ENCODE measurements at regions not wholly inside any gene's neighbourhood (a gene's known extent, or its start where the extent isn't known, plus 50 kb on each side); places are given as distances from the start of the nearest gene placed in this dataset.
A peak's percentile ranks its signal among the peaks of the same experiment; 100 is the strongest.

DNA sequence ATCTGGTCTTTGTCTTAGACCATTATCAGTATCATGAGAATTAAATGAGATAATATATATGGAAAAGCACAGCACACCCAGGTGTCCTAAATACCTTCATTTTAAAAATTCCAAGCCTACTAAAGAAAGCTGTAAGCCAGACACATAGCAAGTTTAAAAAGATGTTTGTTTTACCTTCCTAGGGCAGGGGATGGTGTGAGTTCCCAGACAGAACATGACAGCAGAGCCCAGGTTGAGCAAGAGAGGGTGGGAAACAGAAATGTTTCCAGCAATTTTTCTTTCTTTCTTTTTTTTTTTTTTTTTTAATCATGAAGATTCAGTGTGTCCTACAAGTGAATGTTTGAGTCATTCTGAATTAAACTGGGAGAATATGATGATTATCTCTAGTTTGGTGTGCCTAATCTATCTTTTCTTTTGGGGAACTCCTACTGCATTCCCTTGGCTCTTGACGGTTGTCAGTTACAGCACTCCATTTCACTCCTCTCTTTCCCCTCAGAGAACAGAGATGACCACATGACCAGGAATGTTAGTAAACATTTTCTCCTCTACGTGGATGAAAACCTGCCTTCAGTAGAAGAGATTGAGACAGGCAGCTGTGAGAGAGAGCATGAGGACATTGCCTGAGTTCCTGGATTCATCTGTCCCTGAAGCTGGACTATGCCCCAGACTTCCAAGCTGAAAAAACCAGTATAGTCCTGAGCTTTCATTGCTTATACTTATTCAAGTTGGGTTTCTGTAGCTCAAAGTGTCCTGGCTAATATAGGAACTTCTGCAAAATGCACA, 54.5 kb upstream of the ARL14 start:
- no peaks in the 10 kb centered on the region for H3K27me3 ChIP-seq (ENCODE audit: insufficient read depth, low read length)
- H3K79me2 ChIP-seq (ENCODE audit: control insufficient read depth, insufficient read depth, low read length, unreplicated experiment): no peaks in the 10 kb centered on the region
- no peak overlapping the region for H3K27ac ChIP-seq (ENCODE audit: low read depth, low read length)
- H3K4me3 ChIP-seq (ENCODE audit: low read depth, low read length): no peak overlapping the region
- peaks cover 12% of the 10 kb centered on the region for H3K4me1 ChIP-seq (ENCODE audit: control insufficient read depth, insufficient read depth, low read length, unreplicated experiment)
- H3K36me3 ChIP-seq (ENCODE audit: insufficient read depth, low read length): no peaks in the 10 kb centered on the region
- H2AFZ ChIP-seq (ENCODE audit: low read length, unreplicated experiment): no peak overlapping the region

DNA sequence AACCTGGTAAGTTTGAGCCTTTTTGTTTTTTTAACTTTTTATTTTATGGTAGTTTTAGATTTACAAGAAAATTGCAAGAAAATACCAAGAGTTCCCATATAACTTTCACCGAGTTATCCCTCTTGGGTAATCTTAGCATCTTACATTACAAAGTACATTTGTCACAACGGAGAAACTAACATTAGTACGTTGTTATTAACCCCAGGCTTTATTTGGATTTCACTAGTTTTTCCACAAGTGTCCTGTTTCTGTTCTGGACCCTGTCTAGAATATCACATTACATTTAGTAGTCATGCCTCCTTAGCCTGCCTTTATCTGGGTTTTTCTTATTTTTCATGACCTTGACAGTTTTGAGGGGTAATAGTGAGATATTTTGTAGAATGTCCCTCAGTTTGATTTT, 53.5 kb upstream of the KPNA4 start:
- H3K4me1 ChIP-seq (ENCODE audit: control insufficient read depth, insufficient read depth, low read length, unreplicated experiment): peaks cover 26% of the 10 kb centered on the region
- H3K27me3 ChIP-seq (ENCODE audit: insufficient read depth, low read length): 0 out of 2 replicates have a peak, but pooled peaks cover 1% of the 10 kb centered on the region
- no peaks in the 10 kb centered on the region for H3K36me3 ChIP-seq (ENCODE audit: insufficient read depth, low read length)
- H2AFZ ChIP-seq (ENCODE audit: low read length, unreplicated experiment): no peak overlapping the region
- H3K27ac ChIP-seq (ENCODE audit: low read depth, low read length): no peak overlapping the region
- no peaks in the 10 kb centered on the region for H3K79me2 ChIP-seq (ENCODE audit: control insufficient read depth, insufficient read depth, low read length, unreplicated experiment)
- H3K4me3 ChIP-seq (ENCODE audit: low read depth, low read length): no peak overlapping the region

DNA sequence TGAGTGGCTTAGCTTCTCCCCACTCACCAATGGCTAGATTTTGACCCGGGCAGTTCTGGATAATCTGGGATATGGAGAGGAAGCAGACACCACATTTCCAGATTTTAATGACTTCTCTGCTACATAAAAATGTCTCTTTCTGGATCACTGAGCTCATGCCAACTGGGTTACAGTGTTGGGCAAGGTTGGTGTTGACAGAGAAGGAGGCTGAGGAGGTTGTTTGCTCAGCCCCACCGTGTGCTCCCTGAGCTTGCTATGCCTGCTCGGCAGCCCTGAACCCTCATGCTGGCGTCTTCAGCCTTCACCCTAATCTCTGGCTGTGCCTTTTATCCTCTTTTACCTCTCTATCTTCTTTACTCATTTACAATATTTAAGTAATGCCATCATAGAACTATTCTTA, 53.0 kb upstream of the KPNA4 start:
- peaks cover 26% of the 10 kb centered on the region for H3K4me1 ChIP-seq (ENCODE audit: control insufficient read depth, insufficient read depth, low read length, unreplicated experiment)
- no peak overlapping the region for H2AFZ ChIP-seq (ENCODE audit: low read length, unreplicated experiment)

DNA sequence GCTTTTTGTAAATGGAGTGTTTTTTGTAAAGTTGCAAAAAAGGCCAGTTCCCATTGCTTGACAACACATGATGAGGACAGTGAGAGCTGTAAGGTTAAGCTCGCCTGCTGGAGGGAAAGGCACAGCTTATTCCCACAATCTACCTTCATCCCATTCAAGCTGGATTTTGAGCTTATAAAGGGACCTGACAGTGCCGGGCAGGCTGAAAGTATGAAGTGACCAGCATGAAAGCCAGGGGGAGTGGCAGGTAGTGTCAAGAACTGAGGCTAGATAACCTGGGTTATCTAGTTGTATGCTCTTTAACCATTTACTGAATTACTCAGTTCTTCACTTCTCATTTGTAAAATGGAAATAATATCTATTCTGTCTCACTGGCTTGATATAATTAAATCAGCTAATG, 52.3 kb upstream of the KPNA4 start:
- Histone ChIP-seq H3K27me3 (ENCODE audit: insufficient read depth, low read length) (0 out of 2 replicates have a peak, but pooled peaks cover 5% of the 10 kb centered on the region), H3K27ac (ENCODE audit: low read depth, low read length) (no peak overlapping the region), H3K36me3 (ENCODE audit: insufficient read depth, low read length) (no peaks in the 10 kb centered on the region), H3K4me1 (ENCODE audit: control insufficient read depth, insufficient read depth, low read length, unreplicated experiment) (peaks cover 26% of the 10 kb centered on the region), H3K79me2 (ENCODE audit: control insufficient read depth, insufficient read depth, low read length, unreplicated experiment) (no peaks in the 10 kb centered on the region), H2AFZ (ENCODE audit: low read length, unreplicated experiment) (no peak overlapping the region), H3K4me3 (ENCODE audit: low read depth, low read length) (no peak overlapping the region)

More for the DNA sequence above, 53.0 kb upstream of the KPNA4 start:
- Histone ChIP-seq H3K4me3 (ENCODE audit: low read depth, low read length) (no peak overlapping the region), H3K27ac (ENCODE audit: low read depth, low read length) (no peak overlapping the region), H3K79me2 (ENCODE audit: control insufficient read depth, insufficient read depth, low read length, unreplicated experiment) (no peaks in the 10 kb centered on the region), H3K27me3 (ENCODE audit: insufficient read depth, low read length) (0 out of 2 replicates have a peak, but pooled peaks cover 5% of the 10 kb centered on the region), H3K36me3 (ENCODE audit: insufficient read depth, low read length) (no peaks in the 10 kb centered on the region)

DNA sequence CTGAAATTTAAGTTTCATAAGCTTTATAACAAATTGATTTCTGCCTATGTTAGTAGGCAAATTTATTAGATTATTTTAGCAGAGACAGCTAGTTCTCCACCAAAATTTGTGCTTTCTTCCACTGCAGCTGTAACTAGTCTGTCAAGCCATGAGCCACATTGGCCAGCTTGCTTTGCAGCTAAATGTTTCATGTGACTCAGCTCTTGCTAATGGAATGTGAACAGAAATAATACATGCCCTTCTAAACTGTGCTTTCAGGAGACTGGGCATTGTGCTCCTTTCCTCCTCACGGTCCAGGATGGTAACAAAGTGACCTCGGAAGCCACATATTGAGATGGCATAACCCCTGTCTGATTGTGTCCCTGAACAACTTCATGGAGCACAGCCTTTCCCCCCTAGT, 51.3 kb upstream of the KPNA4 start:
- no peaks in the 10 kb centered on the region for H3K36me3 ChIP-seq (ENCODE audit: insufficient read depth, low read length)
- H3K4me1 ChIP-seq (ENCODE audit: control insufficient read depth, insufficient read depth, low read length, unreplicated experiment): peaks cover 24% of the 10 kb centered on the region
- peak overlapping the region; percentile 34 for H2AFZ ChIP-seq (ENCODE audit: low read length, unreplicated experiment)

DNA sequence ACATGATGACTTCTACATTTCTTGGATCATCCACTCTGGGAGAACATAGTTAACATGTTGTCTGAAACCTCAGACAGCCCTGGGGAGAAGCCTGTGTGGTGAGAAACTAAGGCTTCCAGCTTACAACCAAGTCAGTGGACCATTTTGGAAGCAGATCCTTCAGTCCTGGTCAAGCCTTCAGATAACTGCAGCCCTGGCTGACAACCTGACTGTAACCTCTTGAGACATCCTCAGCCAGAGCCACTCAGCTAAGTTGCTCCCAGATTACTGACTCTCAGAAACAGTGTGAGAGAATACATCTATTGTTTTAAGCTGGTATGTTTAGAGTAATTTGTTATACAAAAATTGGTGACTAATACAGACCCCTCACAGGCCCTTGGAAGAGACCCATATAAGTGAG, 50.9 kb upstream of the KPNA4 start:
- Histone ChIP-seq H3K36me3 (ENCODE audit: insufficient read depth, low read length) (no peaks in the 10 kb centered on the region), H3K27ac (ENCODE audit: low read depth, low read length) (no peak overlapping the region), H3K4me1 (ENCODE audit: control insufficient read depth, insufficient read depth, low read length, unreplicated experiment) (peaks cover 21% of the 10 kb centered on the region), H3K4me3 (ENCODE audit: low read depth, low read length) (no peak overlapping the region), H3K27me3 (ENCODE audit: insufficient read depth, low read length) (peaks cover 14% of the 10 kb centered on the region; the same call in 1 of the 2 replicates), H2AFZ (ENCODE audit: low read length, unreplicated experiment) (peak overlapping the region; percentile 34), H3K79me2 (ENCODE audit: control insufficient read depth, insufficient read depth, low read length, unreplicated experiment) (no peaks in the 10 kb centered on the region)

More for the DNA sequence above, 51.3 kb upstream of the KPNA4 start:
- Histone ChIP-seq H3K27me3 (ENCODE audit: insufficient read depth, low read length) (peaks cover 11% of the 10 kb centered on the region; the same call in 1 of the 2 replicates), H3K4me3 (ENCODE audit: low read depth, low read length) (no peak overlapping the region), H3K27ac (ENCODE audit: low read depth, low read length) (no peak overlapping the region), H3K79me2 (ENCODE audit: control insufficient read depth, insufficient read depth, low read length, unreplicated experiment) (no peaks in the 10 kb centered on the region)
